HCT116 (cell line): ENCODE measurements at regions not wholly inside any gene's neighbourhood (a gene's known extent, or its start where the extent isn't known, plus 50 kb on each side); places are given as distances from the start of the nearest gene placed in this dataset.

Experiments used
- ATAC-seq: fragments of 200-7000 bp; cut with Tn5 transposase; 2 replicates; pipeline ENCODE4 v1.9.1; 2020; ENCODE audit warnings: mild to moderate bottlenecking, moderate library complexity
- BruUV-seq: library from RNA; stranded (reverse); fragments of 400-500 nt; replicated peaks from 2 replicates; lab custom pipeline; 2021; lab: Mats Ljungman, UMichigan
- CTCF ChIA-PET: fragments of 300-600 bp; sonication (Branson Sonifier 250); formaldehyde crosslinking; loops from one replicate; lab custom pipeline; 2021; ENCODE audit warnings: antibody characterized with exemption; lab: Charles Lee
- POLR2A ChIA-PET: fragments of 300-600, 350-600 bp; sonication (Branson Sonifier 250); formaldehyde crosslinking; loops from one replicate; lab custom pipeline; 2021; ENCODE audit warnings: antibody characterized with exemption; lab: Charles Lee
- RAD21 ChIA-PET, 2 experiments: fragments of 300-600 bp; sonication (Branson Sonifier 250); formaldehyde crosslinking; loops; one replicate each; lab custom pipeline; 2023; ENCODE audit warnings: low total read pairs in 2 of 2; ENCODE audit not compliant: uncharacterized antibody in 2 of 2, unreplicated experiment in 2 of 2, low non-redundant PET in 1 of 2; lab: Charles Lee
- DNase-seq: peaks from one replicate; pipeline ENCODE4 v3.0.0-alpha.2; 2010; ENCODE audit warnings: low read depth, low spot score
- H2AFZ ChIP-seq: fragments of 200-600 bp; shearing (Covaris generic), sonication (generic); 2 replicates; pipeline ENCODE4 v1.6.1; 2017; ENCODE audit warnings: low read depth, mixed run types, mixed read lengths, antibody characterized with exemption, low read length; ENCODE audit not compliant: poor library complexity, severe bottlenecking
- H3K27ac ChIP-seq: 2 replicates; pipeline ENCODE4 v1.5.1; 2012; ENCODE audit warnings: low read depth, low read length
- H3K27me3 ChIP-seq: fragments of 200-600 bp; sonication (generic); 2 replicates; pipeline ENCODE4 v1.6.1; 2016; ENCODE audit warnings: mixed run types, low read length, mixed read lengths; ENCODE audit not compliant: insufficient read depth
- H3K36me3 ChIP-seq, 2 experiments: fragments of 200-500 bp in 1 of 2; fragments of 200-600 bp in 1 of 2; sonication (Bioruptor generic) in 1 of 2; sonication (generic) in 1 of 2; 2 replicates each; pipeline versions ENCODE4 v1.5.1 to v1.6.1; 2014 to 2016; ENCODE audit warnings: low read length in 2 of 2, inconsistent platforms in 1 of 2, mixed read lengths in 1 of 2, mixed run types in 1 of 2; ENCODE audit not compliant: insufficient read depth in 2 of 2, control insufficient read depth in 1 of 2
- H3K4me1 ChIP-seq, 2 experiments: fragments of 200-600 bp in 1 of 2; sonication (generic) in 1 of 2; 2 replicates each; pipeline versions ENCODE4 v1.5.1 to v1.6.1; 2012 to 2017; ENCODE audit warnings: low read length in 2 of 2, inconsistent platforms in 1 of 2, mild to moderate bottlenecking in 1 of 2, mixed read lengths in 1 of 2, mixed run types in 1 of 2, moderate library complexity in 1 of 2; ENCODE audit not compliant: insufficient read depth in 2 of 2, control insufficient read depth in 1 of 2
- H3K4me2 ChIP-seq: fragments of 200-600 bp; sonication (generic); 2 replicates; pipeline ENCODE4 v1.6.1; 2017; ENCODE audit warnings: mixed run types, low read length, mixed read lengths
- H3K4me3 ChIP-seq, 2 experiments: fragments of 200-600 bp in 1 of 2; sonication (generic) in 1 of 2; replicated peaks in 1 of 2; 2 replicates each; pipeline ENCODE4 v1.5.1; 2011 to 2016; ENCODE audit warnings: low read length in 2 of 2, control low read depth in 1 of 2, low read depth in 1 of 2, mild to moderate bottlenecking in 1 of 2, mixed read lengths in 1 of 2, mixed run types in 1 of 2
- H3K79me2 ChIP-seq: fragments of 200-600 bp; sonication (generic); 2 replicates; pipeline ENCODE4 v1.6.1; 2017; ENCODE audit warnings: mild to moderate bottlenecking, mixed run types, low read length, moderate library complexity, mixed read lengths; ENCODE audit not compliant: insufficient read depth
- H3K9ac ChIP-seq: fragments of 200-600 bp; sonication (generic); 2 replicates; pipeline ENCODE4 v1.6.1; 2016; ENCODE audit warnings: low read length, mixed read lengths
- H3K9me2 ChIP-seq: fragments of 200-600 bp; sonication (generic), shearing (Covaris generic); 2 replicates; pipeline ENCODE4 v1.6.1; 2017; ENCODE audit warnings: mixed run types, mild to moderate bottlenecking, moderate library complexity; ENCODE audit not compliant: insufficient read depth
- H3K9me3 ChIP-seq, 2 experiments: fragments of 200-500 bp in 1 of 2; fragments of 200-600 bp in 1 of 2; sonication (Bioruptor generic) in 1 of 2; sonication (generic) in 1 of 2; 2 replicates each; pipeline ENCODE4 v1.6.1; 2014 to 2017; ENCODE audit warnings: low read length in 2 of 2, mixed read lengths in 2 of 2, inconsistent platforms in 1 of 2, low read depth in 1 of 2, mild to moderate bottlenecking in 1 of 2, mixed run types in 1 of 2, moderate library complexity in 1 of 2; ENCODE audit not compliant: control insufficient read depth in 1 of 2, insufficient read depth in 1 of 2
- H4K20me1 ChIP-seq: fragments of 200-600 bp; sonication (generic), shearing (Covaris generic); 2 replicates; pipeline ENCODE4 v1.6.1; 2017; ENCODE audit warnings: mixed run types, mild to moderate bottlenecking, moderate library complexity; ENCODE audit not compliant: insufficient read depth
- CBX3 ChIP-seq: IDR thresholded peaks from 2 replicates; pipeline ENCODE4 v1.6.1; 2012; ENCODE audit warnings: low read depth
- CEBPB ChIP-seq: IDR thresholded peaks from 2 replicates; pipeline ENCODE4 v1.6.1; 2012; ENCODE audit warnings: low read depth
- EGR1 ChIP-seq: IDR thresholded peaks from 2 replicates; pipeline ENCODE4 v1.6.1; 2012; ENCODE audit warnings: low read depth
- ELF1 ChIP-seq: IDR thresholded peaks from 2 replicates; pipeline ENCODE4 v1.6.1; 2012; ENCODE audit warnings: low read depth, borderline replicate concordance
- EZH2 ChIP-seq: fragments of 200-600 bp; sonication (generic); IDR thresholded peaks from 2 replicates; pipeline ENCODE4 v1.6.1; 2017; ENCODE audit warnings: antibody characterized with exemption, mixed run types
- EZH2phosphoT487 ChIP-seq: fragments of 200-600 bp; IDR thresholded peaks from 2 replicates; pipeline ENCODE4 v1.6.1; 2018; ENCODE audit warnings: antibody characterized with exemption, borderline replicate concordance
- FOSL1 ChIP-seq: IDR thresholded peaks from 2 replicates; pipeline ENCODE4 v1.6.1; 2012; ENCODE audit warnings: low read depth
- JUND ChIP-seq: IDR thresholded peaks from 2 replicates; pipeline ENCODE4 v1.6.1; 2012
- POLR2A ChIP-seq: IDR thresholded peaks from 2 replicates; pipeline ENCODE4 v1.7.0; 2011; ENCODE audit warnings: borderline replicate concordance; ENCODE audit not compliant: insufficient read depth, insufficient read length; ENCODE audit errors: extremely low read depth
- RAD21 ChIP-seq: IDR thresholded peaks from 2 replicates; pipeline ENCODE4 v1.6.1; 2012; ENCODE audit warnings: low read depth, mild to moderate bottlenecking
- REST ChIP-seq: IDR thresholded peaks from 2 replicates; pipeline ENCODE4 v1.6.1; 2012; ENCODE audit warnings: low read depth
- SIN3A ChIP-seq: IDR thresholded peaks from 2 replicates; pipeline ENCODE4 v1.6.1; 2012; ENCODE audit warnings: low read depth
- SP1 ChIP-seq: IDR thresholded peaks from 2 replicates; pipeline ENCODE4 v1.6.1; 2012; ENCODE audit warnings: low read depth
- SRF ChIP-seq: IDR thresholded peaks from 2 replicates; pipeline ENCODE4 v1.6.1; 2012; ENCODE audit warnings: low read depth
- TCF7L2 ChIP-seq: IDR thresholded peaks from 2 replicates; pipeline ENCODE4 v1.7.0; 2011; ENCODE audit warnings: borderline replicate concordance, inconsistent platforms; ENCODE audit not compliant: insufficient read depth, insufficient read length; ENCODE audit errors: extremely low read depth
- YY1 ChIP-seq: IDR thresholded peaks from 2 replicates; pipeline ENCODE4 v1.6.1; 2011; ENCODE audit warnings: low read length, low read depth, moderate library complexity, mild to moderate bottlenecking; ENCODE audit not compliant: insufficient replicate concordance; ENCODE audit errors: extremely low read depth
- ZBTB33 ChIP-seq: IDR thresholded peaks from 2 replicates; pipeline ENCODE4 v1.6.1; 2011; ENCODE audit warnings: mild to moderate bottlenecking, low read length, moderate library complexity; ENCODE audit not compliant: insufficient replicate concordance; ENCODE audit errors: extremely low read depth
- ZFX ChIP-seq: fragments of 450-650 bp; IDR thresholded peaks from 2 replicates; pipeline ENCODE4 v1.6.1; 2017
- ZNF274 ChIP-seq: fragments of 200-500 bp; sonication (Bioruptor generic); IDR thresholded peaks from 2 replicates; pipeline ENCODE4 v1.6.1; 2014; ENCODE audit warnings: mild to moderate bottlenecking, low read depth, low read length, inconsistent platforms
- intact Hi-C: fragments of 100-400 bp; cut with micrococcal nuclease; formaldehyde crosslinking; loops from 2 replicates; pipeline ENCODE4 v1.10.0; 2022
- TF ChIP-seq, protein P1 (sequence below): IDR thresholded peaks from 2 replicates; pipeline ENCODE4 v1.6.1; 2012

DNA sequence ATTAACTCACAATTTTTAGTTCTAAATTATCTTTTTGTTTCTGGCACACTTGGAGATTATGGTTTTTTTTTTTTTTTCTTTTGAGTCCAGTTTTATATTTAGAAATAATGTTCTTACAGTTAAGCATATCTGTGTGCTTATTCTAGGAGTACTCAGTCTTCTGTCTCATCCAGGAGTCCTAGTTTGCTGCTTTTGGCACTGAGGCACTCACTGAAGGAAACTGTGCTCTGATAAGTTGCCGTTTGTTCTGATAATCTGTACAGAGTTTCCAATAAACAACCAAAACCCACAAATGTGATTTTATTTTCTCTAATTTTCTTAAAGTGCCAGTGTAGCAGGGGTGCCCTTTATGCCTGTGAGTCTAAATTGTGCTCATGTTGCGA is 251.0 kb downstream of the LRRC70 start:
- intact Hi-C loops, result no loop called here
- RAD21 ChIA-PET, result no interaction called here
- no peak for DNase-seq
- TF ChIP-seq ZBTB33, result no peak
- TF ChIP-seq CBX3, result no peak
- no peak for TF ChIP-seq CEBPB
- TF ChIP-seq TCF7L2, result no peak
- no peak for TF ChIP-seq SRF
- no peak for TF ChIP-seq REST
- TF ChIP-seq, protein P1, sequence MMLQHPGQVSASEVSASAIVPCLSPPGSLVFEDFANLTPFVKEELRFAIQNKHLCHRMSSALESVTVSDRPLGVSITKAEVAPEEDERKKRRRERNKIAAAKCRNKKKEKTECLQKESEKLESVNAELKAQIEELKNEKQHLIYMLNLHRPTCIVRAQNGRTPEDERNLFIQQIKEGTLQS, result no peak
- no peak for TF ChIP-seq JUND
- no peak for TF ChIP-seq POLR2A
- no peak for TF ChIP-seq EGR1
- no peak for TF ChIP-seq ELF1
- TF ChIP-seq EZH2, result no peak
- TF ChIP-seq ZFX, result no peak
- no peak for TF ChIP-seq SIN3A
- no peak for TF ChIP-seq FOSL1
- no peak for TF ChIP-seq RAD21
- TF ChIP-seq EZH2phosphoT487, result no peak
- TF ChIP-seq SP1, result no peak
- TF ChIP-seq ZNF274, result no peak
- no peak for TF ChIP-seq YY1
- TF ChIP-seq, all 23 proteins: peak for 0
- Histone ChIP-seq H3K27ac (no peak overlapping the region), H3K79me2 (no peaks in the 10 kb centered on the region), H3K4me2 (no peak overlapping the region), H4K20me1 (no peaks in the 10 kb centered on the region), H3K9me3 (no peaks in the 10 kb centered on the region), H3K36me3 (no peaks in the 10 kb centered on the region), H3K27me3 (no peaks in the 10 kb centered on the region), H3K4me1 (no peaks in the 10 kb centered on the region), H2AFZ (no peak overlapping the region), H3K4me3 (no peak overlapping the region), H3K9ac (no peak overlapping the region), H3K9me2 (no peaks in the 10 kb centered on the region)
- POLR2A ChIA-PET, result no interaction called here
- no peak for ATAC-seq
- BruUV-seq, result no TSS peak
- CTCF ChIA-PET, result no interaction called here
